ENCODE measurements at regions not wholly inside any gene's neighbourhood (a gene's known extent, or its start where the extent isn't known, plus 50 kb on each side); places are given as distances from the start of the nearest gene placed in this dataset.
"Not testable (repeated sequence)": the region's sequence is repeated elsewhere in the genome, so short reads cannot be mapped to it uniquely, and the experiment has no call there.

DNA sequence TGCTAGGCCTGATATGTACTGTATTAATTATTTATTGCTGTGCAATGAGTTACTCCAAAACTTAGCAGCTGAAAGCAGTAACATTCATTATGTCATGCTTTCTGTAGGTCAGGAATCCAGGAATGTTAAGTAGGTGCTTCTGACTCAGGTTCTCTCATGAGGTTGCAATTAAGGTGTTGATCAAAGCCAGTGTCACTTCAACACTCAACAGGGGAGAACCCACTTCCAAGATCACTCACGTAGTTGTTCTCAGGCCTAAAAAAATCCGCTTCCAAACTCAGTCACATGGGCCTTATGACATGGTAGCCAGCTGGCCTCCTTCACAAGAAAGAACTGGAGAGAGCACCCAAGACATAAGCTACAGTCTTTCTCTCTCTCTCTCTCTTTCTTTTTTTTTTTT is 211.1 kb upstream of the NBEA start:
- H3K27me3 Mint-ChIP-seq: no peaks in the 10 kb centered on the region

GRCh38 chr13:34731486-34731885 is 210.6 kb upstream of the NBEA start:
- H3K27me3 Mint-ChIP-seq: no peaks in the 10 kb centered on the region
- DNase-seq (ENCODE audit: extremely low spot score, unreplicated experiment): no peak
- no peak overlapping the region for H3K27ac Mint-ChIP-seq
- no peak overlapping the region for H3K4me3 Mint-ChIP-seq
- peaks cover 5% of the 10 kb centered on the region for H3K9me3 Mint-ChIP-seq
- H3K4me1 Mint-ChIP-seq (ENCODE audit: unreplicated experiment): peaks cover 8% of the 10 kb centered on the region
- TF ChIP-seq, protein P1, sequence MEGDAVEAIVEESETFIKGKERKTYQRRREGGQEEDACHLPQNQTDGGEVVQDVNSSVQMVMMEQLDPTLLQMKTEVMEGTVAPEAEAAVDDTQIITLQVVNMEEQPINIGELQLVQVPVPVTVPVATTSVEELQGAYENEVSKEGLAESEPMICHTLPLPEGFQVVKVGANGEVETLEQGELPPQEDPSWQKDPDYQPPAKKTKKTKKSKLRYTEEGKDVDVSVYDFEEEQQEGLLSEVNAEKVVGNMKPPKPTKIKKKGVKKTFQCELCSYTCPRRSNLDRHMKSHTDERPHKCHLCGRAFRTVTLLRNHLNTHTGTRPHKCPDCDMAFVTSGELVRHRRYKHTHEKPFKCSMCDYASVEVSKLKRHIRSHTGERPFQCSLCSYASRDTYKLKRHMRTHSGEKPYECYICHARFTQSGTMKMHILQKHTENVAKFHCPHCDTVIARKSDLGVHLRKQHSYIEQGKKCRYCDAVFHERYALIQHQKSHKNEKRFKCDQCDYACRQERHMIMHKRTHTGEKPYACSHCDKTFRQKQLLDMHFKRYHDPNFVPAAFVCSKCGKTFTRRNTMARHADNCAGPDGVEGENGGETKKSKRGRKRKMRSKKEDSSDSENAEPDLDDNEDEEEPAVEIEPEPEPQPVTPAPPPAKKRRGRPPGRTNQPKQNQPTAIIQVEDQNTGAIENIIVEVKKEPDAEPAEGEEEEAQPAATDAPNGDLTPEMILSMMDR (conservative IDR thresholded peaks at IDR 0.05): no peak
- H3K36me3 Mint-ChIP-seq: no peaks in the 10 kb centered on the region

More for the DNA sequence above, 211.1 kb upstream of the NBEA start:
- Mint-ChIP-seq H3K4me3 (no peak overlapping the region), H3K4me1 (ENCODE audit: unreplicated experiment) (peaks cover 8% of the 10 kb centered on the region), H3K36me3 (no peaks in the 10 kb centered on the region), H3K27ac (no peak overlapping the region), H3K9me3 (peaks cover 5% of the 10 kb centered on the region)
- TF ChIP-seq, protein P1 (conservative IDR thresholded peaks at IDR 0.05): no peak
- DNase-seq (ENCODE audit: extremely low spot score, unreplicated experiment): no peak

DNA sequence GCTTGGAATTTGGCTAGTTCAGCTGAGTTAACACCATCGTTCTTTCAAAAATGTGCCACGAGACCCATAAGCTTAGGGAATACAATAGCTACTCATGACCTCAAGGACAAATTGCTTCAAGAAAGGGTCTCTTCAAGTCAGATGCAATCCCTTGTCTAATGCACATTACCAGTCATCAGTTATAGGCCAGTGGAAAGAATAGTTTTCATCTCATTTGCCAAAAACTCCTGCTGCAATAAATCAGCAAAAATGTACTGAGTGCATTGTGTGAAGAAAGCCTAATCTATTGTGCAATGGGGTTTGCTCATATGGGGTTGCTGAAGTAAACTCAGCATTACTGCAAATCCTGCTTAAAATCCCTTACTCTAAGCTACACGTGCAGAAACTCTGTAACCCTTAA is 208.3 kb upstream of the NBEA start:
- no peak overlapping the region for H3K4me3 Mint-ChIP-seq
- no peak for DNase-seq (ENCODE audit: extremely low spot score, unreplicated experiment)
- peaks cover 18% of the 10 kb centered on the region for H3K4me1 Mint-ChIP-seq (ENCODE audit: unreplicated experiment)
- no peak overlapping the region for H3K27ac Mint-ChIP-seq
- TF ChIP-seq, protein P1 (conservative IDR thresholded peaks at IDR 0.05): no peak
- H3K9me3 Mint-ChIP-seq: peaks cover 5% of the 10 kb centered on the region
- H3K27me3 Mint-ChIP-seq: no peaks in the 10 kb centered on the region
- H3K36me3 Mint-ChIP-seq: no peaks in the 10 kb centered on the region

DNA sequence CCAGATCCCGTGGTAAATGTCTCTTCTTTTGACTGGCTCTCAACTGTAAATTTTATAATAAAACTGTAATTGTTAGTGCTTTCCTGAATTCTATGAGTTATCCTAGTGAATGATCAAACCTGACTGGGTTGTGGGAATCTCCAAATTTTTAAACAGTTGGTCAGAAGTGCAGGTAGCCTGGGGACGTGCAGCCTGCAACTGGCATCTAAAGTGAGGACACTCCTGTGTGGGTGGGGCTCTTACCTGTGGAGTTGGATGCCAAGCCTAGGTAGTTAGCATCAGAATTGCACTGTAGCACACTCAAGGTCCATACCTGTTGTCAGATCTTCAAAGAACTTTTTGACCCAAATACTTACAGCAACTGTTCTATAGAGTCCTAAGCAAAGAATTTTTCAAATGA is 207.1 kb upstream of the NBEA start:
- Mint-ChIP-seq H3K4me1 (ENCODE audit: unreplicated experiment) (peaks cover 24% of the 10 kb centered on the region), H3K4me3 (no peak overlapping the region), H3K36me3 (no peaks in the 10 kb centered on the region), H3K27me3 (no peaks in the 10 kb centered on the region), H3K9me3 (no peaks in the 10 kb centered on the region), H3K27ac (no peak overlapping the region)
- no peak for DNase-seq (ENCODE audit: extremely low spot score, unreplicated experiment)
- TF ChIP-seq, protein P1 (conservative IDR thresholded peaks at IDR 0.05): no peak

DNA sequence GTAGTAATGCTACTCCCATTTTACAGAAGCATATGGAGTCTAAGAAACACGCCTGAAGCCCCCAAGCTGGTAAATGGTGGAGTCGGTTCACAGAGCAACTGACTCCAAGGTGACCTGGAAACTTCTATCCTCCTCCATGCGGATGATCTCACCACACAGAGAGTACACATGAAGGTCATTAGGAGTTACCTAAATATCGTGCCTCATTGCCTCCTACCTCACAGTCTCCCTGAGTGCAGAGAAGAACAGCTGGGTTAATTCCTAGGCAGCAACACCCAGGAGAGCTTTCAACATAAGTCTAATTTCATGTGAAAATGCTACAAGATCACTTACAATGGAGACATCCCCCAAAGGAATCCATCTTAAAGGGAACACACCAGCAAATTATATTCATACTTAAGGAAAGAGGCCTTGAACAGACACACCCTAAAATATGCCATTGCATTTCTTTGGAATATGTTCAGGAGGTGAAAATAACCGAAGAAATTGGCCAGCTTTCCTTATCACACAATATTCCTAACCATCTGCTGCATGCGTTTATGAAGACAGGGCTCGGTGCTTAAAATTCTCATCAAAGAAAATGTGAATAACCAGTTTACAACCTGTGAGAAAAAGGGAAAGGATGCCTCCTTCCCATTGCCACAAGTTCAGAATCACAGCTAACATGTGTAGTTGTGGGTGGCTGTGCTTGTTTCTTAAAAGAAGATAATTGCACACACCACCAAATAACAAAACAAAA is 203.6 kb upstream of the NBEA start:
- no peak for DNase-seq (ENCODE audit: extremely low spot score, unreplicated experiment)
- no peaks in the 10 kb centered on the region for H3K36me3 Mint-ChIP-seq
- H3K9me3 Mint-ChIP-seq: no peaks in the 10 kb centered on the region
- peaks cover 23% of the 10 kb centered on the region for H3K4me1 Mint-ChIP-seq (ENCODE audit: unreplicated experiment)
- H3K27me3 Mint-ChIP-seq: no peaks in the 10 kb centered on the region
- TF ChIP-seq, protein P1 (conservative IDR thresholded peaks at IDR 0.05): no peak
- no peak overlapping the region for H3K27ac Mint-ChIP-seq
- no peak overlapping the region for H3K4me3 Mint-ChIP-seq

DNA sequence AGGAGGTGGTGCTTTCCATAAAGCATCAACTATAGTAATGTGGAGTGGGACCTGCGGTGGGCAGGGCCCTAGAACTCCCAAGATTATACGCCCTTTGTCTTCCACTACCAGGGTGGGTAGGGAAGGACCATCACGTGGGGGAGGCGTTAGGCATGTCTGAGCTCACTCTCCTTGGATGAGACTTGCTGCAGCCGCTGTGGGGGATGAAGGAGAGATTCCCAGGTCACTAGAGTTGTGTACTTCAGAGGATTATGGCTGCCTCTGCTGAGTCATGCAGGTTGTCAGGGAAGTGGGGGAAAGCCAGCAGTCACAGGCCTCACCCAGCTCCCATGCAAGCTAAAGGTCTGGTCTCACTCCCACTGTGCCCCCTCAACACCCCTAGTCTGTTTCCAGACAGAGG is 195.0 kb upstream of the NBEA start:
- peaks cover 18% of the 10 kb centered on the region for H3K4me1 Mint-ChIP-seq (ENCODE audit: unreplicated experiment)
- H3K27ac Mint-ChIP-seq; DNase-seq (ENCODE audit: extremely low spot score, unreplicated experiment); H3K27me3 Mint-ChIP-seq; H3K36me3 Mint-ChIP-seq; H3K4me3 Mint-ChIP-seq; H3K9me3 Mint-ChIP-seq: not testable (repeated sequence)
